ENCODE measurements at regions not wholly inside any gene's neighbourhood (a gene's known extent, or its start where the extent isn't known, plus 50 kb on each side); places are given as distances from the start of the nearest gene placed in this dataset.

- TF ChIP-seq CTCF (IDR thresholded peaks at IDR 0.05; ENCODE audit: low read length) (no peak), EZH2 (optimal IDR thresholded peaks at IDR 0.05; ENCODE audit: low read depth, low read length) (no peak)
Observed at GRCh38 chr2:53111004-53111403, 656.6 kb upstream of the CHAC2 start.
